ENCODE measurements at regions not wholly inside any gene's neighbourhood (a gene's known extent, or its start where the extent isn't known, plus 50 kb on each side); places are given as distances from the start of the nearest gene placed in this dataset.

DNA sequence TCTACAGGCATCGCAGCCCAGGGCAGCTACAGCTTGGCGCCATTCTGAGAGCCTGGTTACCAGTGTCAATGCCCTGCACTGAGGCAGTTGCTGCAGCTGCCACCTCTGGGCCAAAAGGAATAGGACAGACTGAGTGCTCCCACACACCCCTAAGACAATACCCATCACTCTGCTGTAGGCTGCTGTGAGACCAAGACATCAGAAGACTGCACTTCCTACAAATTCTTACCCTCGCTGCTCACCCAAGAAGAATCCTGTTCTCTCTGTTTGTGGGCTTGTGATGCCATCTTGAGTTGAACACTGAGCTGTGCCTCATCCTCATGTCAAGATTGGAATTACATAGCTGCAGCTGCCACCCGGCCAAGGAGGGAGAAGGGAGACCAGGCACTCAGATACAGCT lies 1847.0 kb upstream of the PCDH10 start:
- TF ChIP-seq, protein P1, sequence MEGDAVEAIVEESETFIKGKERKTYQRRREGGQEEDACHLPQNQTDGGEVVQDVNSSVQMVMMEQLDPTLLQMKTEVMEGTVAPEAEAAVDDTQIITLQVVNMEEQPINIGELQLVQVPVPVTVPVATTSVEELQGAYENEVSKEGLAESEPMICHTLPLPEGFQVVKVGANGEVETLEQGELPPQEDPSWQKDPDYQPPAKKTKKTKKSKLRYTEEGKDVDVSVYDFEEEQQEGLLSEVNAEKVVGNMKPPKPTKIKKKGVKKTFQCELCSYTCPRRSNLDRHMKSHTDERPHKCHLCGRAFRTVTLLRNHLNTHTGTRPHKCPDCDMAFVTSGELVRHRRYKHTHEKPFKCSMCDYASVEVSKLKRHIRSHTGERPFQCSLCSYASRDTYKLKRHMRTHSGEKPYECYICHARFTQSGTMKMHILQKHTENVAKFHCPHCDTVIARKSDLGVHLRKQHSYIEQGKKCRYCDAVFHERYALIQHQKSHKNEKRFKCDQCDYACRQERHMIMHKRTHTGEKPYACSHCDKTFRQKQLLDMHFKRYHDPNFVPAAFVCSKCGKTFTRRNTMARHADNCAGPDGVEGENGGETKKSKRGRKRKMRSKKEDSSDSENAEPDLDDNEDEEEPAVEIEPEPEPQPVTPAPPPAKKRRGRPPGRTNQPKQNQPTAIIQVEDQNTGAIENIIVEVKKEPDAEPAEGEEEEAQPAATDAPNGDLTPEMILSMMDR (IDR thresholded peaks at IDR 0.05; ENCODE audit: insufficient read depth in 1 of 2, low read depth in 1 of 2, low read length in 1 of 2, severe bottlenecking in 1 of 2, unreplicated experiment in 1 of 2), result no peak
- no TSS peak for BruUV-seq (replicated peaks)
- ChIA-PET POLR2A (no interaction called here), CTCF (no interaction called here)
- Histone ChIP-seq H3K4me1 (no peaks in the 10 kb centered on the region), H3K36me3 (ENCODE audit: control insufficient read depth, insufficient read depth, low read length) (no peaks in the 10 kb centered on the region), H3K4me3 (ENCODE audit: low read depth, low read length) (no peak overlapping the region), H3K27me3 (replicated peaks; ENCODE audit: control insufficient read depth, insufficient read depth, low read length) (no peaks in the 10 kb centered on the region), H3K9me3 (no peaks in the 10 kb centered on the region)
- H3K4me1 Mint-ChIP-seq (ENCODE audit: low read depth, unreplicated experiment), result no peaks in the 10 kb centered on the region
- H3K27ac Mint-ChIP-seq (ENCODE audit: unreplicated experiment), result no peak overlapping the region
- H3K27me3 Mint-ChIP-seq (ENCODE audit: insufficient read depth, unreplicated experiment), result no peaks in the 10 kb centered on the region
- H3K36me3 Mint-ChIP-seq (ENCODE audit: insufficient read depth, unreplicated experiment), result no peaks in the 10 kb centered on the region
- intact Hi-C loops (cut with micrococcal nuclease; ENCODE audit: unreplicated experiment), result no loop called here
- H3K9me3 Mint-ChIP-seq (ENCODE audit: unreplicated experiment), result no peaks in the 10 kb centered on the region
- peak in 1 of 2 experiments; percentile 1 for DNase-seq
- H3K4me3 Mint-ChIP-seq (ENCODE audit: unreplicated experiment), result no peak overlapping the region

GRCh38 chr4:131304686-131305085 lies 1844.4 kb upstream of the PCDH10 start:
- H3K27ac Mint-ChIP-seq (ENCODE audit: unreplicated experiment), result no peak overlapping the region
- Histone ChIP-seq H3K4me1 (no peaks in the 10 kb centered on the region), H3K9me3 (no peaks in the 10 kb centered on the region), H3K36me3 (ENCODE audit: control insufficient read depth, insufficient read depth, low read length) (no peaks in the 10 kb centered on the region), H3K27me3 (replicated peaks; ENCODE audit: control insufficient read depth, insufficient read depth, low read length) (no peaks in the 10 kb centered on the region), H3K4me3 (ENCODE audit: low read depth, low read length) (no peak overlapping the region)
- H3K9me3 Mint-ChIP-seq (ENCODE audit: unreplicated experiment), result no peaks in the 10 kb centered on the region
- ChIA-PET POLR2A (no interaction called here), CTCF (no interaction called here)
- no TSS peak for BruUV-seq (replicated peaks)
- DNase-seq, result no peak
- H3K4me1 Mint-ChIP-seq (ENCODE audit: low read depth, unreplicated experiment), result no peaks in the 10 kb centered on the region
- H3K27me3 Mint-ChIP-seq (ENCODE audit: insufficient read depth, unreplicated experiment), result no peaks in the 10 kb centered on the region
- no peak overlapping the region for H3K4me3 Mint-ChIP-seq (ENCODE audit: unreplicated experiment)
- intact Hi-C loops (cut with micrococcal nuclease; ENCODE audit: unreplicated experiment), result no loop called here
- TF ChIP-seq, protein P1 (IDR thresholded peaks at IDR 0.05; ENCODE audit: insufficient read depth in 1 of 2, low read depth in 1 of 2, low read length in 1 of 2, severe bottlenecking in 1 of 2, unreplicated experiment in 1 of 2), result no peak
- H3K36me3 Mint-ChIP-seq (ENCODE audit: insufficient read depth, unreplicated experiment), result no peaks in the 10 kb centered on the region

DNA sequence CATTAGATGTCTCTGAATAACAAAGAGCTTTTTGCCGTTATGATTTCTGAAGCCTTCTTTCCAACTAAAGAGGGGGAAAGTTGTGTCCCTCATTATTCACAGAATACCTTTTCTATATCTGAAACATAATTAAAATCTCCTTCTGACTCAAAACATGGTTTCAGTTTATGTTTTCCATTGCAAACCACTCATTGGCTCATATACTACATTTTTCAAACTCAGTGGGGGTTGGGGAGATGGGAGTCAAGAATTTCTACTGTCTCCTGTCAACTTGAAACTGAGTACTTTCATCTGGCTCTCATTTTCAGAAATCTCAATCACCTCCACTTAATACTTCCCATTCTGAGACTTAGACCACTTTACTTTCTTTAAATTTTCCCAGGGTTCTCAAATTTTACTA lies 1839.5 kb upstream of the PCDH10 start:
- Mint-ChIP-seq H3K36me3 (ENCODE audit: insufficient read depth, unreplicated experiment) (no peaks in the 10 kb centered on the region), H3K27me3 (ENCODE audit: insufficient read depth, unreplicated experiment) (no peaks in the 10 kb centered on the region), H3K4me3 (ENCODE audit: unreplicated experiment) (no peak overlapping the region), H3K4me1 (ENCODE audit: low read depth, unreplicated experiment) (no peaks in the 10 kb centered on the region), H3K9me3 (ENCODE audit: unreplicated experiment) (no peaks in the 10 kb centered on the region), H3K27ac (ENCODE audit: unreplicated experiment) (no peak overlapping the region)
- H3K36me3 ChIP-seq (ENCODE audit: control insufficient read depth, insufficient read depth, low read length), result no peaks in the 10 kb centered on the region
- no peak overlapping the region for H3K4me3 ChIP-seq (ENCODE audit: low read depth, low read length)
- intact Hi-C loops (cut with micrococcal nuclease; ENCODE audit: unreplicated experiment), result no loop called here
- no peaks in the 10 kb centered on the region for H3K9me3 ChIP-seq
- DNase-seq, result no peak
- CTCF ChIA-PET, result no interaction called here
- no peaks in the 10 kb centered on the region for H3K4me1 ChIP-seq
- TF ChIP-seq, protein P1 (IDR thresholded peaks at IDR 0.05; ENCODE audit: insufficient read depth in 1 of 2, low read depth in 1 of 2, low read length in 1 of 2, severe bottlenecking in 1 of 2, unreplicated experiment in 1 of 2), result no peak
- POLR2A ChIA-PET, result no interaction called here
- BruUV-seq (replicated peaks), result no TSS peak
- H3K27me3 ChIP-seq (replicated peaks; ENCODE audit: control insufficient read depth, insufficient read depth, low read length), result no peaks in the 10 kb centered on the region

All from Caco-2 (cell line).